ENCODE measurements at regions not wholly inside any gene's neighbourhood (a gene's known extent, or its start where the extent isn't known, plus 50 kb on each side); places are given as distances from the start of the nearest gene placed in this dataset.

- Histone ChIP-seq H3K79me2 (ENCODE audit: insufficient read depth, low read length) (no peaks in the 10 kb centered on the region), H3K4me3 (replicated peaks in 1 of 2; ENCODE audit: low read depth in 1 of 2, low read length in 2 of 2) (no peak overlapping the region), H3K9me2 (ENCODE audit: insufficient read depth) (no peaks in the 10 kb centered on the region), H3K4me1 (ENCODE audit: control insufficient read depth in 1 of 2, insufficient read depth in 2 of 2, low read length in 2 of 2) (peaks cover 0 to 13% of the 10 kb centered on the region in 2 experiments; a peak in 2 of 4 replicates), H2AFZ (ENCODE audit: low read depth, low read length, poor library complexity, severe bottlenecking) (no peak overlapping the region), H3K27me3 (ENCODE audit: insufficient read depth, low read length) (no peaks in the 10 kb centered on the region), H3K9me3 (ENCODE audit: control insufficient read depth in 1 of 2, insufficient read depth in 1 of 2, low read depth in 1 of 2, low read length in 2 of 2) (no peaks in the 10 kb centered on the region), H3K9ac (ENCODE audit: low read length) (no peak overlapping the region), H3K36me3 (ENCODE audit: control insufficient read depth in 1 of 2, insufficient read depth in 2 of 2, low read length in 2 of 2) (no peaks in the 10 kb centered on the region), H3K4me2 (ENCODE audit: low read length) (no peak overlapping the region), H4K20me1 (ENCODE audit: insufficient read depth) (no peaks in the 10 kb centered on the region), H3K27ac (ENCODE audit: low read depth, low read length) (no peak overlapping the region)
- intact Hi-C loops (cut with micrococcal nuclease) = no loop called here
- ChIA-PET POLR2A (no interaction called here), CTCF (no interaction called here), RAD21 (ENCODE audit: low non-redundant PET in 1 of 2, low total read pairs in 2 of 2, uncharacterized antibody in 2 of 2, unreplicated experiment in 2 of 2) (no interaction called here)
- ATAC-seq = no peak
- no TSS peak for BruUV-seq (replicated peaks)
- TF ChIP-seq YY1 (IDR thresholded peaks at IDR 0.05; ENCODE audit: extremely low read depth, insufficient replicate concordance, low read depth, low read length) = no peak
- TF ChIP-seq REST (IDR thresholded peaks at IDR 0.05; ENCODE audit: low read depth) = no peak
- no peak for TF ChIP-seq ZBTB33 (IDR thresholded peaks at IDR 0.05; ENCODE audit: extremely low read depth, insufficient replicate concordance, low read length)
- TF ChIP-seq EZH2phosphoT487 (IDR thresholded peaks at IDR 0.05; ENCODE audit: borderline replicate concordance) = no peak
- TF ChIP-seq ZNF274 (IDR thresholded peaks at IDR 0.05; ENCODE audit: low read depth, low read length) = no peak
- no peak for TF ChIP-seq CTCF (IDR thresholded peaks at IDR 0.05 in 2 of 3, conservative IDR thresholded peaks at IDR 0.05 in 1 of 3; ENCODE audit: borderline replicate concordance in 1 of 3, insufficient read depth in 1 of 3, low read depth in 2 of 3, low read length in 2 of 3)
- no peak for TF ChIP-seq MAX (IDR thresholded peaks at IDR 0.05)
- TF ChIP-seq CBX3 (IDR thresholded peaks at IDR 0.05; ENCODE audit: low read depth) = no peak
- TF ChIP-seq ELF1 (IDR thresholded peaks at IDR 0.05; ENCODE audit: borderline replicate concordance, low read depth) = no peak
- no peak for TF ChIP-seq FOSL1 (IDR thresholded peaks at IDR 0.05; ENCODE audit: low read depth)
- no peak for TF ChIP-seq RAD21 (IDR thresholded peaks at IDR 0.05; ENCODE audit: low read depth)
- no peak for TF ChIP-seq ATF3 (IDR thresholded peaks at IDR 0.05)
- TF ChIP-seq EZH2 (IDR thresholded peaks at IDR 0.05) = no peak
- TF ChIP-seq SP1 (IDR thresholded peaks at IDR 0.05; ENCODE audit: low read depth) = no peak
- no peak for DNase-seq (ENCODE audit: low read depth, low spot score)
Measured at GRCh38 chr1:29960156-29960755, 723.9 kb downstream of the PTPRU start.

All from HCT116 (cell line).